GM23338 (cell line): ENCODE measurements at regions not wholly inside any gene's neighbourhood (a gene's known extent, or its start where the extent isn't known, plus 50 kb on each side); places are given as distances from the start of the nearest gene placed in this dataset.

ENCODE experiments used
- ATAC-seq: fragments of 200-7000 bp; cut with Tn5 transposase; 3 replicates; pipeline ENCODE4 v1.9.1; 2020
- DNase-seq: peaks from one replicate; pipeline ENCODE4 v3.0.0-alpha.2; 2015; ENCODE audit warnings: low spot score
- H2AFZ ChIP-seq: fragments of 200-600 bp; sonication (generic); 2 replicates; pipeline ENCODE4 v1.8.0; 2016; ENCODE audit warnings: antibody characterized with exemption, mild to moderate bottlenecking, moderate library complexity
- H3F3A ChIP-seq: fragments of 200-600 bp; sonication (generic); replicated peaks from 2 replicates; pipeline ENCODE4 v1.8.0; 2017; ENCODE audit warnings: antibody characterized with exemption, mixed run types, low read depth
- H3K27ac ChIP-seq: fragments of 200-600 bp; sonication (generic); 2 replicates; pipeline ENCODE4 v1.6.1; 2016; ENCODE audit warnings: low read depth
- H3K27me3 ChIP-seq: fragments of 200-600 bp; sonication (generic); 2 replicates; pipeline ENCODE4 v1.8.0; 2016; ENCODE audit warnings: mild to moderate bottlenecking, mixed run types, moderate library complexity; ENCODE audit not compliant: insufficient read depth
- H3K36me3 ChIP-seq: fragments of 200-600 bp; sonication (generic); 2 replicates; pipeline ENCODE4 v1.8.0; 2016; ENCODE audit warnings: mild to moderate bottlenecking; ENCODE audit not compliant: insufficient read depth
- H3K4me1 ChIP-seq: fragments of 200-600 bp; sonication (generic); 2 replicates; pipeline ENCODE4 v1.8.0; 2016; ENCODE audit warnings: mild to moderate bottlenecking, moderate library complexity; ENCODE audit not compliant: insufficient read depth
- H3K4me2 ChIP-seq: fragments of 200-600 bp; sonication (generic); 2 replicates; pipeline ENCODE4 v1.7.1; 2017; ENCODE audit warnings: mixed run types
- H3K4me3 ChIP-seq: fragments of 200-600 bp; sonication (generic); 2 replicates; pipeline ENCODE4 v1.6.1; 2016; ENCODE audit warnings: mixed run types
- H3K79me2 ChIP-seq: fragments of 200-600 bp; sonication (generic); replicated peaks from 2 replicates; pipeline ENCODE4 v1.8.0; 2017; ENCODE audit warnings: mild to moderate bottlenecking; ENCODE audit not compliant: insufficient read depth
- H3K9me2 ChIP-seq: fragments of 200-600 bp; sonication (generic); 2 replicates; pipeline ENCODE4 v1.8.0; 2017; ENCODE audit not compliant: insufficient read depth
- H4K20me1 ChIP-seq: fragments of 200-600 bp; sonication (generic); replicated peaks from 2 replicates; pipeline ENCODE4 v1.8.0; 2017; ENCODE audit warnings: mild to moderate bottlenecking; ENCODE audit not compliant: insufficient read depth
- H3K27ac Mint-ChIP-seq: 2 replicates; pipeline ENCODE4 v1.8.0; 2020; ENCODE audit warnings: inconsistent platforms, mild to moderate bottlenecking, moderate library complexity, mixed read lengths
- H3K27me3 Mint-ChIP-seq: 3 replicates; pipeline ENCODE4 v1.8.0; 2022; ENCODE audit warnings: low read depth, mild to moderate bottlenecking, moderate library complexity, mixed read lengths, inconsistent platforms; ENCODE audit not compliant: insufficient read depth, poor library complexity
- H3K36me3 Mint-ChIP-seq: 3 replicates; pipeline ENCODE4 v1.8.0; 2021; ENCODE audit warnings: low read depth, mild to moderate bottlenecking, inconsistent platforms, moderate library complexity, mixed read lengths
- H3K4me1 Mint-ChIP-seq: 3 replicates; pipeline ENCODE4 v1.8.0; 2020; ENCODE audit warnings: mild to moderate bottlenecking, inconsistent platforms, mixed read lengths
- H3K4me3 Mint-ChIP-seq: 3 replicates; pipeline ENCODE4 v1.8.0; 2021; ENCODE audit warnings: moderate library complexity, mild to moderate bottlenecking, inconsistent platforms, mixed read lengths
- H3K9me3 Mint-ChIP-seq: 3 replicates; pipeline ENCODE4 v1.8.0; 2020; ENCODE audit warnings: moderate library complexity, mild to moderate bottlenecking, inconsistent platforms, mixed read lengths
- CREB1 ChIP-seq: fragments of 250-450 bp; sonication (Bioruptor Pico); IDR thresholded peaks from 2 replicates; pipeline ENCODE4 v1.5.0; 2020; ENCODE audit warnings: low read depth, mild to moderate bottlenecking, moderate library complexity
- EZH2 ChIP-seq: fragments of 200-600 bp; sonication (generic); IDR thresholded peaks from one replicate; pipeline ENCODE4 v1.8.0; 2017; ENCODE audit warnings: antibody characterized with exemption, mild to moderate bottlenecking, low read depth; ENCODE audit not compliant: unreplicated experiment
- EZH2phosphoT487 ChIP-seq: fragments of 200-600 bp; sonication (generic); IDR thresholded peaks from one replicate; pipeline ENCODE4 v1.8.1; 2018; ENCODE audit warnings: antibody characterized with exemption; ENCODE audit not compliant: unreplicated experiment
- JUNB ChIP-seq: IDR thresholded peaks from one replicate; pipeline ENCODE4 v1.6.1; 2016; ENCODE audit warnings: antibody characterized with exemption; ENCODE audit not compliant: unreplicated experiment
- NANOG ChIP-seq: IDR thresholded peaks from 2 replicates; pipeline ENCODE4 v1.6.1; 2016; ENCODE audit warnings: antibody characterized with exemption, borderline replicate concordance
- POLR2AphosphoS5 ChIP-seq: IDR thresholded peaks from 2 replicates; pipeline ENCODE4 v1.6.1; 2016; ENCODE audit warnings: antibody characterized with exemption, low read depth
- REST ChIP-seq: IDR thresholded peaks from one replicate; pipeline ENCODE4 v1.6.1; 2018; ENCODE audit warnings: antibody characterized with exemption; ENCODE audit not compliant: unreplicated experiment
- STAT1 ChIP-seq: IDR thresholded peaks from one replicate; pipeline ENCODE4 v1.6.1; 2016; ENCODE audit warnings: antibody characterized with exemption; ENCODE audit not compliant: unreplicated experiment
- ZNF114 ChIP-seq: fragments of 250-450 bp; sonication (Bioruptor Pico); IDR thresholded peaks from 2 replicates; pipeline ENCODE4 v1.5.0; 2020; ENCODE audit warnings: mild to moderate bottlenecking, moderate library complexity
- ZNF331 ChIP-seq: fragments of 250-450 bp; sonication (Bioruptor Pico); IDR thresholded peaks from 2 replicates; pipeline ENCODE4 v1.5.0; 2020; ENCODE audit warnings: low read depth, mild to moderate bottlenecking, moderate library complexity
- ZNF462 ChIP-seq: fragments of 250-450 bp; sonication (Bioruptor Pico); IDR thresholded peaks from 2 replicates; pipeline ENCODE4 v1.5.0; 2020; ENCODE audit warnings: mild to moderate bottlenecking, moderate library complexity
- TF ChIP-seq, protein P1 (sequence below), 2 experiments: fragments of 200-600 bp in 1 of 2; sonication (generic) in 1 of 2; conservative IDR thresholded peaks; 2 replicates each; pipeline versions ENCODE4 v1.5.1 to v1.6.1; 2016 to 2017; ENCODE audit warnings: antibody characterized with exemption in 2 of 2, low read depth in 2 of 2, mild to moderate bottlenecking in 2 of 2, moderate library complexity in 1 of 2
- TF ChIP-seq, protein P2 (sequence below): IDR thresholded peaks from 2 replicates; pipeline ENCODE4 v1.6.1; 2016; ENCODE audit warnings: antibody characterized with exemption

DNA sequence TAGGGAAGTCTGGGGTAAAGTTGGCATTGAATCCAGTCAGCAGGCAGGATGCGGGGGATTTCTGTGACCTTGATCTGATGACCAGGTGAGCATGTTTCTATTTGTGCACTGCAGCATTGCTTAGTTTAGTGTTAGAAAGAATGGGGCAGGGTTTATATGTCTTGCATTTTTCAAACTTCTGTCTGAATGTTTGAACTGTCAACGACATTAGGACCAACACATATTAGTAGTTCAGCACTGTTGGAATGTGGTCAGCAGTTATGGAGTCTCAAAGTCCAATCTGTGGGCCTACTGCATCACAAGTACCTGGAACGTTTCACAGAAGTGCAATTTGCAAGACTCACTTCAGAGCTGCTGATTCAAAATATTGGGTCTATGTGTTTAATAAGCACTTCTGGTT, 276.6 kb upstream of the BMP2 start:
- Histone ChIP-seq H3K27me3 (no peaks in the 10 kb centered on the region), H4K20me1 (no peaks in the 10 kb centered on the region), H3K4me1 (no peaks in the 10 kb centered on the region), H3K4me2 (no peak overlapping the region), H3K4me3 (no peak overlapping the region), H3F3A (no peaks in the 10 kb centered on the region), H2AFZ (no peak overlapping the region), H3K27ac (no peak overlapping the region), H3K36me3 (no peaks in the 10 kb centered on the region), H3K9me2 (no peaks in the 10 kb centered on the region), H3K79me2 (no peaks in the 10 kb centered on the region)
- TF ChIP-seq JUNB (no peak), ZNF462 (CRISPR knock-in tag) (no peak), CREB1 (CRISPR knock-in tag) (no peak), REST (no peak), NANOG (no peak), ZNF114 (CRISPR knock-in tag) (no peak), STAT1 (no peak), POLR2AphosphoS5 (no peak), EZH2phosphoT487 (no peak), EZH2 (no peak), ZNF331 (no peak)
- TF ChIP-seq, protein P1, sequence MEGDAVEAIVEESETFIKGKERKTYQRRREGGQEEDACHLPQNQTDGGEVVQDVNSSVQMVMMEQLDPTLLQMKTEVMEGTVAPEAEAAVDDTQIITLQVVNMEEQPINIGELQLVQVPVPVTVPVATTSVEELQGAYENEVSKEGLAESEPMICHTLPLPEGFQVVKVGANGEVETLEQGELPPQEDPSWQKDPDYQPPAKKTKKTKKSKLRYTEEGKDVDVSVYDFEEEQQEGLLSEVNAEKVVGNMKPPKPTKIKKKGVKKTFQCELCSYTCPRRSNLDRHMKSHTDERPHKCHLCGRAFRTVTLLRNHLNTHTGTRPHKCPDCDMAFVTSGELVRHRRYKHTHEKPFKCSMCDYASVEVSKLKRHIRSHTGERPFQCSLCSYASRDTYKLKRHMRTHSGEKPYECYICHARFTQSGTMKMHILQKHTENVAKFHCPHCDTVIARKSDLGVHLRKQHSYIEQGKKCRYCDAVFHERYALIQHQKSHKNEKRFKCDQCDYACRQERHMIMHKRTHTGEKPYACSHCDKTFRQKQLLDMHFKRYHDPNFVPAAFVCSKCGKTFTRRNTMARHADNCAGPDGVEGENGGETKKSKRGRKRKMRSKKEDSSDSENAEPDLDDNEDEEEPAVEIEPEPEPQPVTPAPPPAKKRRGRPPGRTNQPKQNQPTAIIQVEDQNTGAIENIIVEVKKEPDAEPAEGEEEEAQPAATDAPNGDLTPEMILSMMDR (conservative IDR thresholded peaks at IDR 0.05; ENCODE audit: low read depth in 2 of 2): no peak
- TF ChIP-seq, protein P2, sequence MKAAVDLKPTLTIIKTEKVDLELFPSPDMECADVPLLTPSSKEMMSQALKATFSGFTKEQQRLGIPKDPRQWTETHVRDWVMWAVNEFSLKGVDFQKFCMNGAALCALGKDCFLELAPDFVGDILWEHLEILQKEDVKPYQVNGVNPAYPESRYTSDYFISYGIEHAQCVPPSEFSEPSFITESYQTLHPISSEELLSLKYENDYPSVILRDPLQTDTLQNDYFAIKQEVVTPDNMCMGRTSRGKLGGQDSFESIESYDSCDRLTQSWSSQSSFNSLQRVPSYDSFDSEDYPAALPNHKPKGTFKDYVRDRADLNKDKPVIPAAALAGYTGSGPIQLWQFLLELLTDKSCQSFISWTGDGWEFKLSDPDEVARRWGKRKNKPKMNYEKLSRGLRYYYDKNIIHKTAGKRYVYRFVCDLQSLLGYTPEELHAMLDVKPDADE: no peak
- Mint-ChIP-seq H3K9me3 (no peaks in the 10 kb centered on the region), H3K4me3 (no peak overlapping the region), H3K4me1 (no peaks in the 10 kb centered on the region), H3K27ac (no peak overlapping the region), H3K36me3 (no peaks in the 10 kb centered on the region), H3K27me3 (no peaks in the 10 kb centered on the region)
- DNase-seq (no peak), ATAC-seq (no peak)
